ENCODE measurements at regions not wholly inside any gene's neighbourhood (a gene's known extent, or its start where the extent isn't known, plus 50 kb on each side); places are given as distances from the start of the nearest gene placed in this dataset.

DNA sequence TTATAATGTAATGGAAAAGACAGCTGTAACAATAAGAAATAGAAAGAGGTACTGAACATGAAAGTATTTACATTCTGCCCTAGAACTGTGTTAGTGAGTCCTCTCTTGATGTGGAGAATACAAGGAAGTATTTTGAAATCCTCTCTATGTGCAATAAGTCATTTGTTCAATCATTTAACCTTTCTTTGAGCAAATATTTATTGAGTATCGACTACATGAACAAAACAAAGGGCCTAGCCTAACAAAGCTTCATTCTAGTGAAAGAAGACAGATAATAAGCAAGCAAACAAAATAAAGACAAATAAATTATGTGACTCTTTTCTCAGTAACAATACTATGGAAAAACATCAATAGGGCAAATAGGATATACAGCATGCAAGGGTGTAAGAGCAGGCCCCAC lies 354.9 kb upstream of the ATP11B start:
- H3K9me3 ChIP-seq (ENCODE audit: control extremely low read depth in 1 of 3, control insufficient read depth in 2 of 3, insufficient read depth in 1 of 3, low read length in 2 of 3): no peaks in the 10 kb centered on the region
- POLR2A ChIA-PET: no interaction called here
- DNase-seq (no peak), ATAC-seq (ENCODE audit: low read depth) (no peak)
- H2AFZ ChIP-seq (ENCODE audit: insufficient read depth, low read depth, low read length, poor library complexity, severe bottlenecking): no peak overlapping the region
- no peak overlapping the region for H3K4me2 ChIP-seq (replicated peaks; ENCODE audit: low read depth, low read length, poor library complexity, severe bottlenecking)
- H3K4me1 Mint-ChIP-seq: no peaks in the 10 kb centered on the region
- no CpG with 5 or more reads among the region's 1 CpG for WGBS (ENCODE audit: insufficient coverage)
- H3K4me3 Mint-ChIP-seq: no peak overlapping the region
- intact Hi-C loops (cut with micrococcal nuclease): no loop called here
- H3K27ac ChIP-seq (ENCODE audit: low read length in 2 of 2): no peak overlapping the region
- H3K9me3 Mint-ChIP-seq (ENCODE audit: insufficient read depth): no peaks in the 10 kb centered on the region
- H3K4me3 ChIP-seq (ENCODE audit: control extremely low read depth in 1 of 5, extremely low read depth in 1 of 5, insufficient read depth in 1 of 5, low read depth in 2 of 5, low read length in 4 of 5): no peak overlapping the region
- CTCF ChIA-PET: no interaction called here
- no peak overlapping the region for H3K27ac Mint-ChIP-seq
- no peak for TF ChIP-seq EZH2 (IDR thresholded peaks at IDR 0.05; ENCODE audit: borderline replicate concordance, insufficient read depth, low read depth, low read length, poor library complexity, severe bottlenecking)
- TF ChIP-seq CTCF (IDR thresholded peaks at IDR 0.05): no peak
- no peaks in the 10 kb centered on the region for H3K36me3 ChIP-seq (replicated peaks in 1 of 2; ENCODE audit: control extremely low read depth in 1 of 2, control insufficient read depth in 1 of 2, extremely low read depth in 1 of 2, insufficient read depth in 2 of 2, low read length in 1 of 2)
- no peaks in the 10 kb centered on the region for H3K27me3 Mint-ChIP-seq
- no peaks in the 10 kb centered on the region for H4K20me1 ChIP-seq (ENCODE audit: control insufficient read depth, insufficient read depth, low read length, poor library complexity, severe bottlenecking)
- H3K79me2 ChIP-seq (ENCODE audit: control insufficient read depth, insufficient read depth, low read length): no peaks in the 10 kb centered on the region
- H3K9ac ChIP-seq (ENCODE audit: low read length): no peak overlapping the region
- H3K27me3 ChIP-seq (replicated peaks in 1 of 4; ENCODE audit: control extremely low read depth in 1 of 4, control insufficient read depth in 3 of 4, insufficient read depth in 4 of 4, low read length in 3 of 4): no peaks in the 10 kb centered on the region
- no peaks in the 10 kb centered on the region for H3K4me1 ChIP-seq (ENCODE audit: control insufficient read depth in 2 of 2, insufficient read depth in 2 of 2, low read length in 2 of 2)

DNA sequence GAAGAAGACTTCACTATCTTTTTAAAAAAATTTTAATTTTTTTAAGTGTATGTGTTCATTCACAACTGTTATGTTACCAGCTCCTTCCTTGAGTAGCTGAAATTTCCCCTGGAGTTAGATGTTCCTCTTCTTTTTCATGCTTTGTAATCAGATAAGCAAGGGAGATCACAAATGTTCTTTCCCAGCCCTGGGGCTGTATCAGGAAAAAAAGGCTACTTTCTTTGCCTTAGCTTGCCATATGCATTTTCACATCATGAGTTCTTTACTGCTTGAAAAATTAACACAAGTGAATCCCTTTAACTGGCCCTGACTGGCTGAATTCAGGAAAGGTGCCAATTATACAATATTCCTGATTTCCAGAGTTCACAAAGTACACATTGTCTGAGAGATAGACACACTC lies 353.2 kb upstream of the ATP11B start:
- TF ChIP-seq CTCF (IDR thresholded peaks at IDR 0.05) (no peak), EZH2 (IDR thresholded peaks at IDR 0.05; ENCODE audit: borderline replicate concordance, insufficient read depth, low read depth, low read length, poor library complexity, severe bottlenecking) (no peak)
- H3K9me3 ChIP-seq (ENCODE audit: control extremely low read depth in 1 of 3, control insufficient read depth in 2 of 3, insufficient read depth in 1 of 3, low read length in 2 of 3): no peaks in the 10 kb centered on the region
- Mint-ChIP-seq H3K27ac (no peak overlapping the region), H3K4me1 (no peaks in the 10 kb centered on the region), H3K4me3 (no peak overlapping the region), H3K27me3 (no peaks in the 10 kb centered on the region), H3K9me3 (ENCODE audit: insufficient read depth) (no peaks in the 10 kb centered on the region)
- H3K27ac ChIP-seq (ENCODE audit: low read length in 2 of 2): no peak overlapping the region
- no peak for ATAC-seq (ENCODE audit: low read depth)
- DNase-seq: no peak
- no peaks in the 10 kb centered on the region for H3K79me2 ChIP-seq (ENCODE audit: control insufficient read depth, insufficient read depth, low read length)
- ChIA-PET POLR2A (no interaction called here), CTCF (no interaction called here)
- H2AFZ ChIP-seq (ENCODE audit: insufficient read depth, low read depth, low read length, poor library complexity, severe bottlenecking): no peak overlapping the region
- intact Hi-C loops (cut with micrococcal nuclease): no loop called here
- no peaks in the 10 kb centered on the region for H3K36me3 ChIP-seq (replicated peaks in 1 of 2; ENCODE audit: control extremely low read depth in 1 of 2, control insufficient read depth in 1 of 2, extremely low read depth in 1 of 2, insufficient read depth in 2 of 2, low read length in 1 of 2)
- no peak overlapping the region for H3K4me2 ChIP-seq (replicated peaks; ENCODE audit: low read depth, low read length, poor library complexity, severe bottlenecking)
- no peak overlapping the region for H3K4me3 ChIP-seq (ENCODE audit: control extremely low read depth in 1 of 5, extremely low read depth in 1 of 5, insufficient read depth in 1 of 5, low read depth in 2 of 5, low read length in 4 of 5)
- H3K27me3 ChIP-seq (replicated peaks in 1 of 4; ENCODE audit: control extremely low read depth in 1 of 4, control insufficient read depth in 3 of 4, insufficient read depth in 4 of 4, low read length in 3 of 4): no peaks in the 10 kb centered on the region
- no peak overlapping the region for H3K9ac ChIP-seq (ENCODE audit: low read length)
- H4K20me1 ChIP-seq (ENCODE audit: control insufficient read depth, insufficient read depth, low read length, poor library complexity, severe bottlenecking): no peaks in the 10 kb centered on the region
- H3K4me1 ChIP-seq (ENCODE audit: control insufficient read depth in 2 of 2, insufficient read depth in 2 of 2, low read length in 2 of 2): no peaks in the 10 kb centered on the region
